HG03460 (cell line): ENCODE measurements at regions not wholly inside any gene's neighbourhood (a gene's known extent, or its start where the extent isn't known, plus 50 kb on each side); places are given as distances from the start of the nearest gene placed in this dataset.

Experiments used
- ATAC-seq: cut with Tn5 transposase; IDR thresholded peaks from one replicate; pipeline ENCODE4 v1.9.1; 2021; ENCODE audit not compliant: unreplicated experiment

DNA sequence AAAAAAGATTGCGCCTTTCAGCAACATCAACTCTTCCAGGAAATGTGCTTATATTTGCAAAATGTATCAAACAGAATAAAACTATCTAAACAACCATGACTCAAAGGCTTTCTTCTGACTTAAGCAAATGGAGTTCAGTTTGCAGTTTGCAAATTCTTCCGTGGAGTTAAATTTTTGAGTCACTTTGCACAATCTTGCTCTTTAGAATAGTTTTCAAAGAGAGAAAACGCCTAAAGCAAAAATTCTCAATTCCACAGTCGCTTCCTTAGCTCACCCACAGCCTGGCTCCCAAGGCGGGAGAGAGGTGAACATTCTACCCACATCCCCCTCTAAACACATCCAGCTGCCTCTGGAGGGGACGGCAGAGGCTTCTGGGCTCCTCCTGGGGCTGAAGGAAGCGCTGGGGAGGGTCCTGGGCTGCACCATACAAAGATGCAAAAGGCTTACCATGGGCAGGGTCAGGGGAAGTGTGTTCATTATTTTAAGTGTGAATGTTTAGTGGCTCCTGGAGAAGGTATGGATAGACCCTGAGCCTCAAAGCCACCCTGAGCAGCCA, 1487.3 kb downstream of the TBC1D22A start:
- no peak for ATAC-seq

DNA sequence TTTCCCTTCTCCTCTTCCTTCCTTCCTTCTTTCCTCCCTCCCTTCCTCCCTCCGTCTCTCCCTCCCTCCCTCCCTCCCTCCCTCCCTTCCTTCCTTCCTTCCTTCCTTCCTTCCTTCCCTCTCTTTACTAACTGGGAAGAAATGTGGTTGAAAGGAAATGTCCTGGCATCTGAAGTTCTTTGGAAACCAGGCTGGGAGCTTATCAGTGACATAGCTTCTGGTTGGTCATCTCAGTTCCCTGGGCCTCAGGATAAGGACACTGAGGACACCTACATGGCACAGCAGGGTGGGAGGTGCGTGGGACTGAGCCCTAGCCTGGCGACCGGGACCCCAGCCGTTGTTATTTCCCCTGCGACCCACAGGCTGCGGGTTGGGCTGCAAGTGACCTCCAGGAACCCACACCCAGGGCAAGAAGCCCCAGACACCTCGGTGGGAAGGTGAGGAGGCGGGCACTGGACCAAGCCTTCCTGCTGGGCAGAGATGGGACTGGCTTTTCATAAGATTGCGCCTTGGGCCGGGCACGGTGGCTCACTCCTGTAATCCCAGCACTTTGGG, 1486.5 kb downstream of the TBC1D22A start:
- no peak for ATAC-seq

DNA sequence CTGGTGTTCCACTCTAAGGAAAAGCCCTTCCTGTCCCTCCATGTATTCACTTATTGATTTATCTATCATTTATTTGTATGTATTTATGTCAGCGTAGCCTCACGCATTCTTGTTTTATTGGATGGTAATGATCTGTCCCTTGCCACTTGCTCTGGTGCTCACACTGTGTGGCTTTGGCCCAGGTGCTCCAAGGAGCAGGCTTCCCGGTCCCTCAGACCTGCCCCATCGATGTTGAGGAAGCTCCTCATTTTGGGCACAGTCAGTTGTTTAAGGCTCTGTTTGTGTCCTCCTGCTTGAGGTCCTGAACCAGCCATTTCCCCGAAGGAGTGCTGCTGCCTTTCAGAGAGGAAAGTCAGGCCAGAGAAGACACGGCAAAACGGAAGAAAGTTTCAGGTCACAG, 1485.4 kb downstream of the TBC1D22A start:
- ATAC-seq: no peak

DNA sequence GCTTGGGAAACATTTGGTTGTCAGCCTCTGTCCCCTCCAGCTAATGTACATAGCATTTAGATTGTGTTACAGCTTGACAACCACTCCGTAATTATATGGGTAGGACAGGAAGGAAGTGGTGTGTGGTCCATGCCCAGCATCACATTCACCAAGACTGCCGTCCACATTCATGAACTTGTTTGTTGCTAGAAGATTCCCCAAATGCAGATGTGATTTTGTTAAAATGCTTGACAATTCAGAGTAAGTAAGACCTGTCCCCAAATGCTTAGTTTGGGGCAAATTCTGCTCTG, 1482.7 kb downstream of the TBC1D22A start:
- ATAC-seq: no peak

DNA sequence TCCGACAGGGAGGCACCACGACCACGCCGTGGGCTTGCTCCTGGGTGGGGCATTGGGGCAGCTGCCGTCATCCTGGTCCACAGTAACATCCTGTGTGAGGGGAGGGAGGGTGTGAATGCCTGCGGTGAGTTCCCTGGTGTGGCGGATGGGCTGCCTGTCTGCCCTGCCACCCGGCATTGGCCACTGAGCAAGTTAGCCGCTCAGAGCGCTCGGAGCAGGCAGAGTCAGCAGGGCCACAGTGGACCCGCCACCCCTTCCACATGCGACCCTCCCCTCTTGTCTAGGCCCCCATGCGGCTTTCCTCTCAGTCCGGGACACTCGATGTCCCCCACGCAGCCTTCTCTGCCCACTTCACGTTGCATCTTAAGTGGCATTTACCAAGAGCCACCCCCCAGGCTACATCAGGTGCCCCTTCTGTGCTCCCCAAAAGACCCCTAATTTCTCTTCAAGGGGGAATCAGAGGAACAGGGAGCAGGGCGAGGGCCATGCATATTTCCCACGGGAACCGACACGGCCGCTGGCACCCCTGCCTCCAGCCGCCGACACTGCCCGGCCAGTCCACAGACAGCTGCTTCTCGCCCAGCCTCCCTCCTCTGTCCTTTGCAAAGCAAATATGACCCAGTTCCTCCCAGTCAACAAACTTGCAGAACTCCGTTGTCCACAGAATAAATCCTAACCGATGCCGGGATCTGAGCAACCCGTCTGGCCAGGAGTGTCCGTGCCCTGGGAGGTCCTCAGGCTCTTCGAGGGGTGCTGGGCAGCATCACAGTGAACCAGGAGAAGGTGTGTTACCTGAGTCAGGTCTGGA, 1482.1 kb downstream of the TBC1D22A start:
- ATAC-seq: no peak

DNA sequence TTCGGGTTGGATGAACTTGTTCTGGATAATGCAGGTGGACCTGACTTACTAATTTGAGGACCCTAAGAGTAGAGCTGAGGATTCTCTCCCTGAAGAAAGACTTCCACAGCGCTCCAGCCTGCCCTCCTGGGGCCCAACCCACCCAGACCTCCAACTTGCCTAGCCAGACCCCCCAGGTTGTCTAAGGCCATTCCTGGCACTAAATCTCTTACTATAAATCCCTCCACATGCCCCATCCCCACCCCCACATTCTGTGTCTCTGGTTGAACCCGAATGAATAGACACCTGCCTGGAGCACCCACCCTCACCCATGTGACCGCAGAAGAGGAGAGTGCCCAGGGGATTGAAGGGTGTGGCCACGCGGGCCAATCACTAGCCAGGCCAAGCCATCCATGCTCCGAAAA, 1480.0 kb downstream of the TBC1D22A start:
- no peak for ATAC-seq

DNA sequence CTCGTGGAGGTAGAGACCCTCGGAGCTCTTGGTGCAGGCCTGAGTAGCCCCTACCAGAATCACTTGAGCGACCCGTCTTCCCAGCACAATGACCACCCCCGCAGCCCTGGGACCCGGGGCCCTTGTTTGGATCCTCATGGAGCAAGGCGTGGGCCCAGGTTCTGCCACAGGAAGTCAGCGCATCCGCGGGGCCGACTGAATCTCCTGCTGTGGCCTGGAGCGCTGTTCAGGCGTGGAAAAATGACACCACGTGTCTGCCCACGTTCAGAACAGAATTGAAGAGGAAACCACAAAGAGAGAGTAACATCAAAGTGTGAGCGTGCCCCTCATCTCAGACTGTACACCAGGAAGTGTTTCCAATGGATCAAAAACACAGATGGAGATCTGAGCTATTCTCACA, 1479.2 kb downstream of the TBC1D22A start:
- no peak for ATAC-seq

DNA sequence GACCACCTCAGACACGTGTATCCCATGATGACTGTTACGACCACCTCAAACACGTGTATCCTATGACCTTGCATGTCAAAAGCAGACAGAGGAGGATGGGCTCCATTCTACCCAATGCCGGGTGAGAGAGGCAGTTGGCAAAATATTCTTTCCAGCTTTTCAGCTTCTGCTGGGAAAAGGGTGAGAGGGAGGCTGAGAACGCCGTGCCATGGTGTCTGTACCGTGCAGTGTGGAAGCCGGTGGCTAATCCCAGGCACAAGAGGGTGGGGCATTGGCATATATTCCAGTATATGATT, 1478.4 kb downstream of the TBC1D22A start:
- ATAC-seq: no peak

DNA sequence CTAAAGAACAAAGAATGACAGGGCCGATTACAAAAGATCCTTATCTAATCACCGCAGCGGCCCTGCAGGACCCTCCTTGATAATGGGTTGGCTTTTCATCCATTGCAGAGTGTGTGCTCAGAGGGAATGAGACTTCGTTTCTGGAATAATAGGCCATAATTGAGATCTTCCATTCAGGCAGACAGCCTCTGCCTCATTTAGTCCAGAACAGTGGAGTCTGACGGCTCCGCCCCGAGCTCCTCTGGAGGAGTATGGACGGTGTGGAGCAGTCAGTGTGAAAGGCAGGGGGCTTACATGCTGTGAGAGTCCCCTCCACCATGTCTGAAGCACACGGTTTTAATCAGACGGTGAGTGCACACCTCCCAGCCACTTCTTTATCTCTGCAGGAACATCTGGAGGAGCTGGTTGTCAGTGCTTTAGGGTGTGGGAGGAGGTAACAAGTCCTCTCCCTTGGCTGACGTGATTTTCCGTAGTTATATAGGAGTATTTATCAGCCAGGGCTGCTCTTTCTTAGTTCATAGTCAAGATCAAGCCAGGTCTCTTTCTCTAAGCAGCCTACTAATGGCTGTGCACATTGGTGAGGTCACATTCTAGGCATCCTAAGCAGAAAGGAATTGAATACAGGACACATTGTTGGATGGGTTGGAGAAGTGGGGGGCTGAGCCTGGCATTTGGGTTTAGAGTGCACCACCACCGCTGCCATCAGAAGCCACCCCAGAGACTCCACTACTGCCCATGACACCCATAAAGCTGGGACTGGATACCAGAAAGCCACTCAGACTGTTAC, 1477.9 kb downstream of the TBC1D22A start:
- no peak for ATAC-seq

DNA sequence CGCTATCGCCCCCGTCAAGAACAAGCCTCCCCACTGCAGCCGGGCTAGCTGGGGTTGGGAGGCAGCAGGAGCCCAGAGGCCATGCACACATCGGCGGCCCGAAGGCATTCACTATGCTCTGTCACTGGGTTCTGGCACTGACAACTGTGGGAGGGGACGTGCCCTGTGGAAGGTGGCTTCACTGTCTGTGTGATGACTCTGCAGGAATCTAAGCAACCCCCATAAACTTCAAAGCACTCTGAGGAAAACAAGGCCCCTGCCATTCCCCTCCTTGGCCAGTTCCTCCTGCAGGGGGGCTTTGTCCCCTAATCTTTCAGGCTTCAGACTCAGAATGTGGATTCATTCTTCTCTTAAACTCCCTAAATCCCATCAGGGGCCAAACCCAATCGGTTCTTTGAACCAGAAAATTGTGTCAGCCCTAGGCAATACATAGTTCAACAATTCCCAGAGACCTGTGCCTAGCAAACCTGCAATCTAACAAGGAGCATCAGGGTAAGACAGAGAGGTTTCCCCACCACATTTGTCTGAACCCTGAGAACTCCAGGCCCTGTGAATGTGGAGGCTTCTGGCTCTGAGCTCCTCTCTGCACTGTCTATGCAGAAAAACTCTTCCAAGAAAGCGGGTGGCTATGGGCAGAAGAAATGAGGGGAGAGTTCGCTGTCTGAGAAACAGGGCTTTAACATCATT, 1477.2 kb downstream of the TBC1D22A start:
- ATAC-seq: no peak

DNA sequence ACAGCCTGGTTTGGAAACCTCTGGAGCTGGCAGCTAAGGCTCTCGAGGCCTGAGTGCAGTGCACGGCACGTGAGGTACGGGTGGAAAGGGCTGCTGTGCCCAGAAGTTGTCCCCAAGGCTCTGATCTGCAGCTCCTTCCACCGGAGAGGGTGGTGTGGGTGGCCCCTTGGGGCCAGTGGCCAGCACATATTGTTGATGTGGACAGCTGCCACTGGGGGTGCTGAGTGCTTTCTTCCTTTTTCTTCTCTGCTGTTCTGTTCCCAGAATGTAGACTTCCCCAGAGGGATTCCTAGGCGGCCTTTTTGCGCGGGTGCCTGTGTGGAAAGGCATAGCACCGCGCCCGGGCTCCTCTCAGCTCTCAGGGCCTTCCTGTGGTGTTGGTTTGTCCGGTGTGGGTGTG, 1476.5 kb downstream of the TBC1D22A start:
- no peak for ATAC-seq

DNA sequence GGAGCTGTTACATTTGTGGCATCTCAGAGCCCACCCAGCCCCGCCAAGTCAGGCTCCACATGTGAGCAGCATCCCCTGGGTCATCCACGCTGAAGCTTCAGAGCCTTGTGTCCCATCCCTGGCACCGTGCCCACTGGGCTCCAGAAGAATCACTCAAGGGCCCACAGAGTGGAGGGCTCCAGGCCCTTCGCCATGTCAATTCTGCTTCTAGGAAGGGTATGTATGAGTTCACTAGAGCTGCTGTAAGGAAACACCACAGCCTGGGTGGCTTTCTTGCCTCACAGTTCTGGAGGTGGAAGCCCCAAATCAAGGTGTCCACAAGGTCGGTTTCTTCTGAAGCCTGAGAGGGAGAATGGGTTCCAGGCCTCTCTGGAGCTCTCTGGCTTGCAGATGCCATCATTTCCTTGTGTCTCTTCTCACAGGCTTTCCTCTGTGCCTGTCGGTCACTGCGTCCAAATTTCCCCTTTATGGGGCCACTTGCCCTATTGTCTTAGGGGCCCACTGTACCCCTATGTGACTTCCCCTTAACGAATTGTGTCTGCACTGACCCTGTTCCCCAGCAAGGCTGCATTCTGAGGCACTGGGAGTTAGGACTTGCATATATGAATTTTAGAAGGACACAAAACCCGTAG, 1476.0 kb downstream of the TBC1D22A start:
- no peak for ATAC-seq

DNA sequence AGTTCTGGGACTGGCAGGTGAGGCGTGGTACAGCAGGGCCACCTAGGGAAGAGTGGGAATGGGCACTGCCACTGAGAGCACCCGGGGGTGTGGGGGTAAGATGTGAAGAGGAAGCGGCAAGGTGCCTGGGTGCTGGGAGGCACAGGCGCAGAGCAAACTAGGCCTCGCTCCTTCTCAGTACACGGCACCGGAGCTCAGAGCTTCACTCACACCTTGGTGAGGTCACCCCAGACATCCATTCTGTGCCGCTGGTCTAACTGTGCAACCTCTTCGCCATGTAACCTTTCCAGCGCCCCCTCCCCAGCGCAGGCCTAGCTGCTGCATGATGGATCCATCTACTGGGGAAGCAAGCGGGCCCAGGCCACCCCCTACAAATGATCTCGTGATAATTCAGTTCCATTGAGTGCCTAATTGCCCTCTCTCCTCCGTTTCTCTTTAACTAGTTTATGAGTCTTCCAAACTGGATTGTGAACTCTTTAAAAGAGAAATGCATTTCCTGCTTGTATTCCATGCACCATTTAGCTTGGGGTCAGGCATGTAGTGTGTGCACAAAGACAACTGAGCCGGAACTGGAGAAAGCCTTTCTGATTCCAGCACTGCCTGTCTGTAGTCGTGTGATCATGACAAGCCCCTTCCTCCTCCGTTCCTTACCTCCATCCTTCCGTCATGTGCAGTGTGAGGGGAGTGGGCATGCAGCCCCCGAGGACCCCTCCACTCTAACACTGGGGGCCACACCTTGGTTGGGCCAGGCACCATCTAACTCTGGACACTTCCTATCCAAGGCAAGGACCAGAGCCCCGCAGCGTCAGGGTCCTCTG, 1475.2 kb downstream of the TBC1D22A start:
- ATAC-seq: no peak

DNA sequence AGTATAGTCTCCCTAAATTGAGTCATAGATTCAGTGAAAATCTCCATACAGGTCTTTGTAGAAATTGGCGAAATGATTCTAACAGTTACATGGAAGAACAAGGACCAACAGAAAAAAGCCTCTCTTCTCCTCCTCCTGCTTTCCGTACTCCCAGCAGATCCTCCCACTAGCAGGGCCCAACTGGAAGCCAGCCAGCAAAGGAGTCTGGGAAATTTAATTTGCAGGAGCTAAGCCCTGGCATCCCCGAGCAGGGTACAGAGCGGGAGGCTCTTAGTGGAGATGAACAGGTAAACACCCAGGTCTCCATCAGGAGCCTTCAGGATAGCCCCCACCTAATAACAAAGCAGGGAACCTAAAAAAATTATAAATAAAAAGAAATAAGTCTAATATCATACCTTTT, 1473.8 kb downstream of the TBC1D22A start:
- ATAC-seq: no peak

DNA sequence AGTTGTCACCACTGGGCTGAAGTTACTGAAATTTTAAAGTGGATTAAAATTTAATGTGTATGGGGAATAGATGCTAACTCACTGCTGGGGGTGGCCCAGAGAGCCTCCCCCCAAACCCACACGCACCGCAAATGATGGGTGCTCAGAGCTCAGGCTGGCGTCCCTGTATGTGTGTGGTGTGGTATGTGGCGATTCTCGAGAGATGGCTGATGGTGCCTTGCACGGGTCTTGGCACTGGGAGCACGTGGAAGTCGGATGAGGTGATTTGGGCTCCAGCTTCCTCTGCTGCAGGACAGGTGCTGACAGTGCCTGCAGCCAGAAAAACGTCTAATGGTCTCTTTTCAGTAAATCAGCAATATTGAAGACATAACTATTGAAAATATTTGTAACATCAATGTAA, 1473.3 kb downstream of the TBC1D22A start:
- ATAC-seq: no peak

DNA sequence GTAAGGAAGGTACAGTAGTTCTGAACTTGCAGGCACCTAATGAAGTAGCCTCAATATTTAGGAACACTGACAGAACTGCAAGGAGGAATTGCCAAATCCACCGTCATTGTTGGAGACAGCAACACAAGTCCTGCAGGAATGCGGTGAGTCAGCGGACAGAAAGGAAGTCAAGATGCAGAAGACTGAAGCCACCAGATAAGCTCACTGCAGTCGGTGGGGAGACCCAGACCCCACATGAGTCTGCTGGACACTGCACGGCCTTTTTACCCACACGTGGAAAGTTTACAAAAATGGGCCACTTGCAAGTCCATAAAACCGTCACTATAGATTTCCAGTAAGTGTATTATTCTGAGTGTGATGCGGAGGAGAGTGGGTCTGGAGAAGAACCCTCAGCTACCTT, 1471.6 kb downstream of the TBC1D22A start:
- ATAC-seq: no peak

DNA sequence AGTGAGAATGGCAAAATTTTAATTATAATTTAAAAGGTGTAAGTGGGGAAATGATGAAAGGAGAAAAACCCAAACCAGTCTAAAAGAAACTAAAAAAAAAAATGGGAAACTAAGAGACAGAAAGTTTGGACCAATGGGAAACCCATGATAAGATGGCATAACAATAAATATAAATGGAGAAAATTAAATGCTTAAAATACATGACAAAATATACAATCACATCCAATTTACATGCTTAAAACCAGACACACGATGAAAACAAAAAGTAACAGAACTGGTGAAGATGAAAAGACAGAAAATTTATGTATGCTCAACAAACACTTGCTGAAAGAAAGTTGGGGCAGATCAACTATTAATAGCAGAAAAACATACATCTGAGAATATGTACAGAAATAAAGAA, 1471.1 kb downstream of the TBC1D22A start:
- no peak for ATAC-seq

DNA sequence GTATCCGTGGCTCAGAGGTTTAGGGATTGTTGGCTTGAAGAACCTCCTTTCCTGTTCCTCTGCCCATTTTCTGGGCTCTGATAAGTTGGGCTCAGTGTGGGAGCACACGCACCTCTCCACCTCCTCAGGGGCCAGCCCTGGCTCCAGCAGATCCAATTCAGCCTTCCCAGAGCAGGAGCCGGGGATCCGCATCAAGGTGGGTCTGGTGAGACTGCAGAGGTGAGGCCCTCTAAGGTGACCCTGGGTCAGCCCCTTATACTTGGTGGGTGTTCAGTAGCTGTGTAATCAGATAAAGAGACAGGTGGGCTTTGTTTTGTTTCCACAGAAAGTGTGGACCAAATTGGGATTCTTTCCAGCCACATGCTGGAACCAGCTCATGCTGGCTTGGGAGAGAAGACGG, 1466.0 kb downstream of the TBC1D22A start:
- no peak for ATAC-seq

DNA sequence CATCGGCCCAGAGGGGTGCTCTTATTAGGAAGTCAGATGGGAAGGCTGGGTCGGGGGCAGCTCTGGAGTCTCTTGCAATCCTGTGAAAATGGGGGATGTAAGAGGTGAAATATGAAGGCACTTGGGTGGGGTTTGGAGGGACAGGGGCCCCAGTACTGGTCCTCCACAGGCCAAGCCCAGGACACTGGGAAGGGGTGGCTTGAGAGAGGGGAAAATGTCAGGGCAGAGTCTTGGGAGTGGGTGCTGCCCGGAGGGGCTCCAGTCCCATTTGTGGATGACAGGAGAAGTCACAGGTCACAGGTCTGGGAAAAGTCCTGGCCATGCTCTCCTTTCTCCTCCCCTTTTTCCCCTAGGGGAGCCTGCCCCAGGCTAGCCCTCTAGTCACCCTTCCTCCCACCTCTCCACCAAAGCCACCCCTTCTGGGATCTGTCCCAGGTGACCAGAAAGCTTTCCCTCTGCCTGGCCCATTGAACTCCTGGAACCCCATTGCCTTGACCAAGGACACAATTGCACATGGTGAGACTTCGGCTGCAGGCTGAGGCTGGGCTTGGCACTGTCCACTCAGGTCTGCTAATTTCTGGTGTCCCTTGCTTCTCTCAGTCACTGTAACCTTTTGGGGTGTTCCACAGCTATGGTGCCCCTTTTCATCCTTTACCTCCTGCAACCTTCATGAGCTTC, 1465.0 kb downstream of the TBC1D22A start:
- no peak for ATAC-seq
